8988T (cell line): ENCODE measurements at regions not wholly inside any gene's neighbourhood (a gene's known extent, or its start where the extent isn't known, plus 50 kb on each side); places are given as distances from the start of the nearest gene placed in this dataset.

Experiments used
- DNase-seq: peaks from one replicate; pipeline ENCODE4 v3.0.0; 2011

DNA sequence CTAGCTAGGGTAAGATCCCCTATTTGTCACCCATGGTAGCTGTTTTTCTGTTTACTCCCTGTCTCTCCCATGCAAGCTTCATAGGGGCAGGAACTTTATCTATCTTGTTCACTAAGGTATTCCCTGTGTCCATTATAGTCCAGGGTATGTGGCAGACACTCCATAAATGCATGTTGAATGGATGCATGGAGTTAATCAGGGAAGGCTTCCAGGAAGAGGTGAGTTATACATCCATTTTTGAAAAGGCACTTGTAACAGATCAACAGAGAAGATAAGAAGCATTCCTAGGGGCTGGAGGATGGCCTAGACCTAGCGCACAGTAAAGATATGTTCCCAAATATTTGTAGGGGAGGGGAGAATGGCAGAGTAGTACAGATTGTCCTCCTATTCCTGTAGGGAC is 130.3 kb downstream of the BUD13 start:
- no peak for DNase-seq

GRCh38 chr11:116641561-116642045 is 131.2 kb downstream of the BUD13 start:
- DNase-seq: peak; percentile 87

DNA sequence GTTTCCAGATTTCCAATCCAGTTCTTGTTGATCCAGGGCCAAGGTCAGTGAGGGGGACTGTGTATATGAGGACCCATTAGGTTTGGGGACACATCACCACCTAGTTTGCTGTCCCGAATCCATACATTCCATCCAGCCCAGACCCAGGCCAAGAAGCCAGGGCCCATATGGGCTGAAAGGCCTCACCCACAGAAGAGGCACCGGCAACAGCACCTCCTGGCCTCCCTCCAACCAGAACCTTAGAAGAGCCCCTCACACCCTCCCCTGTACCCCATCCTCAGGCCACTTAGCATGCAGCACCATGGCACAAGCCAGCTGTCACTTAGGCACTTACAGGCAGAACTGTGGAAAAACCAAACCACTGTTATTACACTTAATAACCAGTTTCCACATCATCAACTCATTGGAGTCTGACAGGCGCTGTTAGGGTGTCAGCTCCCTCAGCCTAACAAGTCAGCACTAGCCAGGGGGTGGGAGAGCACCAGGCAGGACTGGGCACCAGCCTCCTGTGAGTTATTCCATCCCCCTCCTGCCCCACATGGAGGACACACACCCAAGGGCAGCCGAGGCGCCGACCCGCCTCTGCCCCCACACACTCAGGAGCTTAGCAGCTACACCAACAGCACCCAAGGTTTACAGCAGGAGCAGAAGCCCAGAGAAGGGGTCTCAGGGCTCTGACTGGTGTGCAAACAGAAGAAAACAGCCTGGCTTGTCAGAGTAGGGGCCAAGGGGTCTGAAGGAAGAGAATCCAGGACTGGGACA is 132.0 kb downstream of the BUD13 start:
- no peak for DNase-seq

DNA sequence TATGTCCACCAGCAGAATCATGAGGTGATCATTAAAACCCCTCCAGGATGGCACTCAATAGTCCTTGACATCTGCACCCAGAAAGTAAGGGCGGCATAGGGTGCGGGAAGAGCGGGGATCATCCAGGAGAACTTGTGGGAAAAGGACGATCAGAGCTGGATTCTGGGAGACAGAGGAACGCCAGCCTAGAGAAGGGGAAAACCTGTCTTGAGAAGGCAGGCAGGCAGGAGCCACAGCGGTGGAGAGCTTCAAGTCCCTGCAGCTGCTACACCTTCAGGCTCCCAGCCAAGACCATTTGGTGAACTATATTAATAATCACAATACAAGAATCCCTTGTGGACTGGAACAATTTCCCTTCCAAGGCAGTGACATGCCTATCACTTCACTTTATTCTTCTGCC is 134.3 kb downstream of the BUD13 start:
- no peak for DNase-seq

- no peak for DNase-seq
These were observed 135.0 kb downstream of the BUD13 start for GRCh38 chr11:116637766-116638165.

GRCh38 chr11:116636341-116636929 is 136.4 kb downstream of the BUD13 start:
- no peak for DNase-seq

- no peak for DNase-seq
These were observed 141.6 kb downstream of the BUD13 start for GRCh38 chr11:116631201-116631600.

GRCh38 chr11:116618461-116618860 is 154.3 kb downstream of the BUD13 start:
- no peak for DNase-seq

GRCh38 chr11:116615211-116615865 is 157.4 kb downstream of the BUD13 start:
- no peak for DNase-seq

- no peak for DNase-seq
These were observed 158.2 kb downstream of the BUD13 start for GRCh38 chr11:116614306-116615210.

GRCh38 chr11:116613206-116613875 is 159.4 kb downstream of the BUD13 start:
- DNase-seq: no peak

DNA sequence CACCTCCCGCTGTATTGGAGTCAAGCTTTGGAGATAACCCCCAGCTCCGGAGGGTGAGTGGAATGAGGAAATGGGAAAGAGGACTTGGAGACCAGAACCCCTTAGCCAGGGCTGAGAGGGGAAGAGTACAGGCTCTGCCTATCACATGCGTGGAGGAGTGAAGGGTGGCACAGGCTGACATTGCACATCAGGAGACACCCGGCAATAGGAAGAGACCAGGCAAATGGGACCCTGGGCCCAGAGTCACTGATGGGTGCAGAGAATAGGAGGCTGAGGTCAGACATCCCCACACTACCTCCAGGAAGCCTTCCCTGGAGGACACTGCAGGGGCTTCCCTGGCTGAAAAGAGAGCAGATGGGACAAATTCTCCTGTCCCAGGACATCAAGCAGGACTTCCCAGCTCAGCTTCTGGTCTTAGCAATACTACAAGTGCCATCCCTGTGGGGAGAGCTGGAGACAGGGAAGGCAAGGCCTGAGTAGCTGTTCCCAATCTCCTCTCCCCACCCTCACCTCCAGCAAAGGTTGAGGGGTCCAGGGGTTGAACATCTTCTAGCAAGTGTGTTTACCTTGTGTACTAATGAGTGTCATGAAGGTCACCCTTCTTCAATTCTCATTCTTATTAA is 160.7 kb downstream of the BUD13 start:
- DNase-seq: no peak

- no peak for DNase-seq
These were observed 162.6 kb downstream of the BUD13 start for GRCh38 chr11:116610190-116610589.

DNA sequence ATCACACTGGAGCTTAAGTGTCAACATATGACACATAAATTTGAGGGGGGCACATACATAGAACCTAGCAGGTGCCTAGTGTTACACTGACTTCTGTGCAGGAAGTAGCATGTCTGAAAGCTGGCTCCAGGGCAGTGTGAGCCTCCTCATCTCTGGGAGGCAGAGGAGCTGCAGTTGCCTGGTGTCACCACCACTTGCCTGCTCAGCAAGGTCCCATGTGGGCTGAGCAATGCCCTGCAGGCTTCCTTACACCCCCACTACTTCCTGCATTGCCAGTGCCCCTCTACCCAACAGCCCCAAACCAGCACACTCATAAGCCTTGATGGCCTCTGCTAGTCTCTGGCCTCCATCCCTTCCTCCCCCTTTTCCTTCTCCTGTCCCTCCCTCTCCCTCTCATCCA is 165.8 kb downstream of the BUD13 start:
- DNase-seq: no peak

GRCh38 chr11:116605543-116606459 is 167.0 kb downstream of the BUD13 start:
- peak; percentile 53 for DNase-seq

DNA sequence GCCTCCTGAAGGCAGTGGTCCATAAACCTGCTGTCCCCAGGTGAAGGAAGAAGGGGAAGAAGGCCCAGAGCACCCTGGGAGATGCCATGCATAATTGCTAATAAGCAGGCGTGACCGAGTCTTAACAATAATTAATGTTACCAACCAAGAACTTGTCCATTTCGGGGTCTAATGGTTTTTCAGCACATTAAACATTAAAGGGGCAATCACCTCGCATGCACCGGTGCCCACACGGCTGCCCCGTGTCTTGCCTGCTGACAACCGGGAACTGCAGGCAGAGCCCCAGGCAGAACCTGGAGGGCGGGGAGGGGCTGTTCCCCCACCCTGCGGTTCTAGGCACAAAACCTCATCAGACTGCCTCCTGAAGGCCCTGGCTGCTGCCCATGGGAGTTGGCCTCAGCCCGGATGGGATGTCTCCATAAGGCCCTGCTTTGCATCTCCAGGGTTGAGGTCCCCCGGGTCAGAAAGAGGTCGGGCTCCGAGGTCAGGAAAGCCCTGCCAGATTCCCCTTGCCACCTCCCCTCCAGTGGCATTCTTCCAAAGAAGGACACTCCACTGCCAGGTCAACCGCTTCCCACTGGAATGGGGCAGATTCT is 169.0 kb downstream of the BUD13 start:
- DNase-seq: no peak

- no peak for DNase-seq
These were observed 170.2 kb downstream of the BUD13 start for GRCh38 chr11:116602637-116602942.

GRCh38 chr11:116601814-116602636 is 170.8 kb downstream of the BUD13 start:
- DNase-seq: no peak

DNA sequence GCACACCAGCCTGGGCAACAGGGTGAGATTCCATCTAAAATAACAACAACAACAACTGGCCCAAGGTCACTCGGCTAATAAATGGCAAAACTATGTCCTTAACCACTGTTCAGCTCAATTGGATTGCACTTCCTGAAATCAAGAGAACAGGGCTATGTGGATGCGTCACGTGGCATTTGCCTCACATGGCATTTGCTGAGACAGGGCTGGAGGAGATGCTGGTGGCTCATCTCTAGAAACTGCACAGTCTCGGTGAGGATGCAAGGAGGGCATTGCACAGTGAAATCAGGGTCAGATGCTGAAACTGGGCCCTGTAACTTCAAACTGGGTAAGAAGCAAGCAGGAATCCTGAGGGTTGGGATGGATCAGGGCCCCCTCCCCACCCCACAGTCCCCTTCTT is 171.9 kb downstream of the BUD13 start:
- DNase-seq: no peak

DNA sequence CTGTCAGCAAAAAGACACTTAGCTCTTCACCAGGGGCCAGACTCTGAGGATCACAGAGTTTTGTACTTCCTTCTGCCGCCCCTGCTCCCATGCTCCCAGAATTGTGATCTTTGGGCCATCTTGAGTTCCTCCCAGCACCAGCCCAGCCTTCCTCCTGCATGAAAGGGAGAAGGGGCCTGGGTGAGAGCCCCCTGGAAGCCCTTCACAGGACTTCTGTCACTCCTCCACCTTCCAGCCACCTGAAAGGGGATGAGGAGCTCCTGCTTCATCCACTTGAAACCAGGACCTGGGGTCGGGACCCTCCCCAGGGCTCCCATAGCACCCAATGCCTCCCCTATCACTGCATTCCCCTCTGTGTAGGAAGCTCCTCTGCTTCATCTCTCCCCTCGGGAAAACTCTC is 174.2 kb downstream of the BUD13 start:
- no peak for DNase-seq
